ENCODE measurements at regions not wholly inside any gene's neighbourhood (a gene's known extent, or its start where the extent isn't known, plus 50 kb on each side); places are given as distances from the start of the nearest gene placed in this dataset.

DNA sequence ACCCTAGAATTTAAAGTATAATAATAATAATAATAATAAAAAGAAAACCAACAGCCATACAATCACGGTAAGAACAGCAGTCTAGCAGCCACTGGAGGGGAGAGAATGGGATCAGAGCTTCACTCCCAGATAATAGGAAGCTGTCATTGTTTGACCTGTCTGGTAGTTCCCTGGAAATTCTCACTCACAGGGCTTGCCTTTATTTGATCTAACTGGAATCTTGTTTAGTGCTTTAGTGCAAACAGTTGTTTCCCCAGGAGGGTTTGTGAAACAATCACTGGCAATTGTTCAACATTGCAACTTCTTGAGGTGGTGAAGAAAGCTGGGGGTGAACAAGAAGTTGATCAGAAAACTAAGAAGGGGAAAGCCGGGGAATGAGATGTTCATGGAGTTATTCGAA lies 68.7 kb upstream of the PTCSC3 start:
- TF ChIP-seq, protein P1, sequence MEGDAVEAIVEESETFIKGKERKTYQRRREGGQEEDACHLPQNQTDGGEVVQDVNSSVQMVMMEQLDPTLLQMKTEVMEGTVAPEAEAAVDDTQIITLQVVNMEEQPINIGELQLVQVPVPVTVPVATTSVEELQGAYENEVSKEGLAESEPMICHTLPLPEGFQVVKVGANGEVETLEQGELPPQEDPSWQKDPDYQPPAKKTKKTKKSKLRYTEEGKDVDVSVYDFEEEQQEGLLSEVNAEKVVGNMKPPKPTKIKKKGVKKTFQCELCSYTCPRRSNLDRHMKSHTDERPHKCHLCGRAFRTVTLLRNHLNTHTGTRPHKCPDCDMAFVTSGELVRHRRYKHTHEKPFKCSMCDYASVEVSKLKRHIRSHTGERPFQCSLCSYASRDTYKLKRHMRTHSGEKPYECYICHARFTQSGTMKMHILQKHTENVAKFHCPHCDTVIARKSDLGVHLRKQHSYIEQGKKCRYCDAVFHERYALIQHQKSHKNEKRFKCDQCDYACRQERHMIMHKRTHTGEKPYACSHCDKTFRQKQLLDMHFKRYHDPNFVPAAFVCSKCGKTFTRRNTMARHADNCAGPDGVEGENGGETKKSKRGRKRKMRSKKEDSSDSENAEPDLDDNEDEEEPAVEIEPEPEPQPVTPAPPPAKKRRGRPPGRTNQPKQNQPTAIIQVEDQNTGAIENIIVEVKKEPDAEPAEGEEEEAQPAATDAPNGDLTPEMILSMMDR (IDR thresholded peaks at IDR 0.05; ENCODE audit: control insufficient read depth, insufficient read depth, low read depth, low read length, missing control alignments), result no peak
- H3K4me3 ChIP-seq (ENCODE audit: control insufficient read depth, low read depth, low read length), result no peak overlapping the region
- no peak for DNase-seq (ENCODE audit: low read depth)

DNA sequence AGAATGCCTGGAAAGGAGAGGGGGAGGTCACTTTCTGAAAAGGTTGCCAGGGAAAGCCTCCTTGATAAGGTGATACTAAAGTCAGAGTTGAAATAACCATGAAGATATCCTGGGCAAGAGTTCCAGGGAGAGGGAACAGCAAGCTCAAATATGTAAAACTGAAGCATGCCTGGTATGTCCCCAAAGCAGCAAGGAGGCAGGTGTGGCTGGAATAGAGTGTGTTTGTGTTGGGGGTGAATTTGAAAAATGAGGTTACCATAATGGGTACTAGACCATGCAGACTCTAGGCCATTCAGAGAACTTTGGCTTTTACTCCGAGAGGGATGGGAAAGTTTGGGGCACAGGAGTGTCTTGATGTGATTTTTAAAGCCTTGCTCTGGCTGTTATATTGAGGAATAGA lies 66.7 kb upstream of the PTCSC3 start:
- TF ChIP-seq, protein P1 (IDR thresholded peaks at IDR 0.05; ENCODE audit: control insufficient read depth, insufficient read depth, low read depth, low read length, missing control alignments), result no peak
- DNase-seq (ENCODE audit: low read depth), result no peak
- H3K4me3 ChIP-seq (ENCODE audit: control insufficient read depth, low read depth, low read length), result no peak overlapping the region

DNA sequence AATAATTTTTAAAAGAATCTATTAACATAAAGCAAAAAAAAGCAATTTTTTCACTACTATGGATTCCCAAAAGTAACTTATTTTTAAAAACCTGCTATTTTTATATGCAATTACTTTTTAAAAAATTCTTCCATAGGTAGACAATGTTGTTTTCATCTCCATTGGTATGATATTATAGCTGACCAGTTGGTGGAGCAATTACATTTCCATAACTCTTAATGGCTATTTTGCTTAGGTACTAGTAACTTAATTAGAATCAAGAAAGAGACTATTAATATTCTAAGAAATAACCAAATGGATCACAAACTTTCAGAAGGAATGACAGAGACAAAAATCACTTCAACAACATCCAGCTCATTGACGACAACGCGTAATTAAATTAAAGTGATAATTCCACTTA lies 64.7 kb upstream of the PTCSC3 start:
- TF ChIP-seq, protein P1 (IDR thresholded peaks at IDR 0.05; ENCODE audit: control insufficient read depth, insufficient read depth, low read depth, low read length, missing control alignments), result peak; percentile 3
- H3K4me3 ChIP-seq (ENCODE audit: control insufficient read depth, low read depth, low read length), result no peak overlapping the region

DNA sequence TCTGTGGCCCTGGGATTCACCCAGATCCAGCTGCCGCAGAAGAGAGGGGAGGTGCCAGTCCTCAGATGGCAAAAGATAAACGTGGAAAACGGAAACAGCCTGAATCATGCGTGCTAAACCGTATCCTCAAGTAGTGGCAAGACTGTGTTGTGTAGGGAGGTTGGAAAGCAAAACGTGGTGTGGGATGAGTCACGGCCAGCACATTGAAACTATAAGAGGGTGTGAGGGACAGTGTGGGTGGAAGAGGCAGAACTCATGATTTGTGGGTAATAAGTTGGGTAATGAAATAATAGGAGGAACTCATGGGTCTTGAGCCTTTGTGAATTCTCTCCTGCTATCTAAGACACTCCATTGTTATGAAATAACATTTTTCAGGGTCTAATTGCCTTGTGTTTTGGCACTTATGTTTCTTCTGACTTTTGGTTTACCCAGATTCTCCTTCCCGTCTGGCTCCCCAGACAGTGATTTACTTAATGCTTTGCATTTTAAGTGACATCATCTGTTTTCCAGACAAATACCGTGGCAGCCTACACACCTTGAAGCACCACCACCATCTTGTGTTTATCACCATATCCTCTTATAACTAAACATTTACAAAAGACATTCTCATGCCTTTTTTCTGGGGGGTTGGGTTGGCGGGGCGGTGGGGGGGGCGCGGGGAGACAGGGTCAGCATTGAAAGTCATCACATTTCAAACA lies 62.3 kb upstream of the PTCSC3 start:
- DNase-seq (ENCODE audit: low read depth), result peak; percentile 75
- TF ChIP-seq, protein P1 (IDR thresholded peaks at IDR 0.05; ENCODE audit: control insufficient read depth, insufficient read depth, low read depth, low read length, missing control alignments), result no peak

More for the DNA sequence above, 64.7 kb upstream of the PTCSC3 start:
- DNase-seq (ENCODE audit: low read depth), result no peak

DNA sequence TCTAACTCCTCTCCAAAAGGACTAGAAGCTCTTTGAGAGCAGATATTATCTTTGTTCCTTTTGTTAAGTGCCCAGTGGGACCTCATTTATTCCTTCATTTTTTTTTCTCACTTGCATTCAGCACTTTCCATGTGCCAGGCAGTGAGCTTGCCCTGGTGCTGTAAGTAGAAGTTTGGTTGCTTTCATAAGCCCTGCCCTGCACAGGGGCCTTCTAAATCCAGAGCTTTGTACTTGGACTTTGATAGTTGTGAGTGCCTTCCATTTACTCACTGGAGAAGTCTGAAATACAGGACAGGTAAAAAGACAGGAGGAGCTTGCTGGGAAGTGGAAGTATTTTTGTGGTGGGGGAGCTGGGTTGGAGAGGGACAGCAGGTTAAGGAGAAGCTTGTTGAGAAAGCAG lies 56.7 kb upstream of the PTCSC3 start:
- no peak for DNase-seq (ENCODE audit: low read depth)
- TF ChIP-seq, protein P1 (IDR thresholded peaks at IDR 0.05; ENCODE audit: control insufficient read depth, insufficient read depth, low read depth, low read length, missing control alignments), result no peak
- no peak overlapping the region for H3K4me3 ChIP-seq (ENCODE audit: control insufficient read depth, low read depth, low read length)

More for the DNA sequence above, 62.3 kb upstream of the PTCSC3 start:
- no peak overlapping the region for H3K4me3 ChIP-seq (ENCODE audit: control insufficient read depth, low read depth, low read length)

DNA sequence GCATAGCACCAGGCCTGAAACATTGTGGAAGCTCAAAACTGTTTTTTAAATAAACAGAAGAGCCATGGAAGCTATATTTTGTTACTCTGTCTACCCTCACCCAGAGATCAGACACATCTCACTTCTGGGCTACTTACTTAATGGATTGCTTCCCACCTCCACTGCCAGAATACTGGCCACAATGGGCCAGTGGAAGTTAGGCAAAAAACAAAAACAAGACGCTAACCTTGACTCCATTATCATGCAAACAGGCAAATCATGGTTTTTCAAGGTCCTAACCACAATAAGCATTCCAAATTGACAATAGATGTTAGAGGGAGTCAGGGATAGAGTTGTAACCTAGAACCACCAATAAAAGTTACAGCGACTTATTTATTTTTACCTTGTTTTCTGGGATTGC lies 52.7 kb upstream of the PTCSC3 start:
- DNase-seq (ENCODE audit: low read depth), result no peak
- TF ChIP-seq, protein P1 (IDR thresholded peaks at IDR 0.05; ENCODE audit: control insufficient read depth, insufficient read depth, low read depth, low read length, missing control alignments), result no peak
- no peak overlapping the region for H3K4me3 ChIP-seq (ENCODE audit: control insufficient read depth, low read depth, low read length)

Measured in AG09309 (cell line).